SK-N-SH (cell line): ENCODE measurements at regions not wholly inside any gene's neighbourhood (a gene's known extent, or its start where the extent isn't known, plus 50 kb on each side); places are given as distances from the start of the nearest gene placed in this dataset.
A peak's percentile ranks its signal among the peaks of the same experiment; 100 is the strongest.

Experiments used
- CTCF ChIA-PET: fragments of 300-600, 350-600 bp; formaldehyde crosslinking; extraction: SDS; loops from one replicate; lab custom pipeline; 2021; lab: Yijun Ruan, JAX
- POLR2A ChIA-PET: fragments of 350-600 bp; sonication (Branson Sonifier 250); formaldehyde crosslinking; extraction: SDS; loops from one replicate; lab custom pipeline; 2020; ENCODE audit warnings: antibody characterized with exemption, inconsistent platforms; lab: Yijun Ruan, JAX
- DNase-seq: peaks from one replicate; pipeline ENCODE4 v3.0.0; 2012
- H2AFZ ChIP-seq: fragments of 200-600 bp; sonication (generic); 2 replicates; pipeline ENCODE4 v1.8.1; 2016; ENCODE audit warnings: antibody characterized with exemption, mild to moderate bottlenecking, low read depth
- H3F3A ChIP-seq: fragments of 200-600 bp; sonication (generic); replicated peaks from 2 replicates; pipeline ENCODE3; 2016; ENCODE audit warnings: antibody characterized with exemption, mild to moderate bottlenecking; ENCODE audit not compliant: insufficient read depth
- H3K27ac ChIP-seq, 2 experiments: fragments of 200-500 bp in 1 of 2; fragments of 200-600 bp in 1 of 2; sonication (Bioruptor generic) in 1 of 2; sonication (generic), shearing (Covaris generic) in 1 of 2; 2 replicates each; pipeline versions ENCODE4 v1.5.1 to v1.6.1; 2014 to 2016; ENCODE audit warnings: low read depth in 2 of 2, inconsistent platforms in 1 of 2, low read length in 1 of 2, mild to moderate bottlenecking in 1 of 2, mixed read lengths in 1 of 2
- H3K27me3 ChIP-seq: fragments of 200-600 bp; sonication (generic), shearing (Covaris generic); 2 replicates; pipeline ENCODE4 v1.6.1; 2016; ENCODE audit warnings: mixed run types; ENCODE audit not compliant: insufficient read depth
- H3K36me3 ChIP-seq, 2 experiments: fragments of 200-500 bp in 1 of 2; fragments of 200-600 bp in 1 of 2; sonication (Bioruptor generic) in 1 of 2; sonication (generic) in 1 of 2; replicated peaks in 1 of 2; 2 replicates each; pipeline versions ENCODE3 to v1.5.1; 2014 to 2016; ENCODE audit warnings: low read length in 1 of 2, mild to moderate bottlenecking in 1 of 2; ENCODE audit not compliant: insufficient read depth in 2 of 2, control insufficient read depth in 1 of 2
- H3K4me1 ChIP-seq, 2 experiments: fragments of 200-500 bp in 1 of 2; fragments of 200-600 bp in 1 of 2; sonication (Bioruptor generic) in 1 of 2; sonication (generic), shearing (Covaris generic) in 1 of 2; 2 replicates each; pipeline versions ENCODE4 v1.5.1 to v1.6.1; 2014 to 2016; ENCODE audit warnings: low read depth in 1 of 2, low read length in 1 of 2, mixed run types in 1 of 2; ENCODE audit not compliant: insufficient read depth in 2 of 2, control insufficient read depth in 1 of 2
- H3K4me2 ChIP-seq: fragments of 200-600 bp; sonication (generic), shearing (Covaris generic); 2 replicates; pipeline ENCODE4 v1.6.1; 2017; ENCODE audit warnings: mixed run types
- H3K4me3 ChIP-seq, 2 experiments: fragments of 200-500 bp in 1 of 2; fragments of 200-600 bp in 1 of 2; sonication (Bioruptor generic) in 1 of 2; sonication (generic), shearing (Covaris generic) in 1 of 2; 2 replicates each; pipeline versions ENCODE4 v1.5.1 to v1.8.1; 2014 to 2016; ENCODE audit warnings: low read depth in 2 of 2, inconsistent platforms in 1 of 2, low read length in 1 of 2, mild to moderate bottlenecking in 1 of 2, mixed read lengths in 1 of 2, moderate library complexity in 1 of 2
- H3K79me2 ChIP-seq: fragments of 200-600 bp; sonication (generic); 2 replicates; pipeline ENCODE4 v1.8.1; 2017; ENCODE audit warnings: mild to moderate bottlenecking; ENCODE audit not compliant: insufficient read depth
- H3K9ac ChIP-seq: fragments of 200-600 bp; sonication (generic); 2 replicates; pipeline ENCODE4 v1.6.1; 2017; ENCODE audit warnings: mixed run types
- H3K9me2 ChIP-seq: fragments of 200-600 bp; sonication (generic); 2 replicates; pipeline ENCODE4 v1.6.1; 2017; ENCODE audit warnings: mixed run types
- H3K9me3 ChIP-seq: fragments of 200-600 bp; sonication (generic); 2 replicates; pipeline ENCODE4 v1.6.1; 2017; ENCODE audit warnings: mixed run types, mild to moderate bottlenecking, moderate library complexity
- H4K20me1 ChIP-seq: fragments of 200-600 bp; sonication (generic); 2 replicates; pipeline ENCODE4 v1.6.1; 2017; ENCODE audit warnings: mild to moderate bottlenecking, mixed run types; ENCODE audit not compliant: insufficient read depth
- CHD2 ChIP-seq: fragments of 150-350 bp; IDR thresholded peaks from 2 replicates; pipeline ENCODE4 v1.6.1; 2018; ENCODE audit warnings: low read length; ENCODE audit not compliant: partially characterized antibody
- ELF1 ChIP-seq: IDR thresholded peaks from 2 replicates; pipeline ENCODE4 v1.4.0; 2012
- EP300 ChIP-seq, 2 experiments: IDR thresholded peaks; 2 replicates each; pipeline versions ENCODE4 v1.4.0 to v1.6.1; 2012; ENCODE audit warnings: borderline replicate concordance in 1 of 2, low read depth in 1 of 2, low read length in 1 of 2
- FOXJ3 ChIP-seq: sonication (generic); formaldehyde crosslinking; IDR thresholded peaks from 2 replicates; pipeline ENCODE4 v1.5.1; 2020; ENCODE audit warnings: mild to moderate bottlenecking, missing genetic modification reagents
- GATA2 ChIP-seq: sonication (generic); formaldehyde crosslinking; IDR thresholded peaks from 2 replicates; pipeline ENCODE4 v1.5.0; 2020; ENCODE audit warnings: mild to moderate bottlenecking, missing genetic modification reagents
- NFIC ChIP-seq: IDR thresholded peaks from 2 replicates; pipeline ENCODE4 v1.4.0; 2012; ENCODE audit warnings: borderline replicate concordance
- NRF1 ChIP-seq: IDR thresholded peaks from 2 replicates; pipeline ENCODE4 v1.6.1; 2012; ENCODE audit warnings: low read depth, mild to moderate bottlenecking, low read length
- POLR2AphosphoS5 ChIP-seq: IDR thresholded peaks from 2 replicates; pipeline ENCODE4 v1.6.1; 2012; ENCODE audit warnings: low read depth, low read length
- RAD21 ChIP-seq: IDR thresholded peaks from 2 replicates; pipeline ENCODE4 v1.6.1; 2012; ENCODE audit warnings: mild to moderate bottlenecking, low read length
- RCOR1 ChIP-seq: fragments of 150-350 bp; IDR thresholded peaks from 2 replicates; pipeline ENCODE4 v1.6.1; 2017; ENCODE audit warnings: antibody characterized with exemption, low read length
- RFX5 ChIP-seq: IDR thresholded peaks from 2 replicates; pipeline ENCODE4 v1.6.1; 2012; ENCODE audit warnings: mild to moderate bottlenecking, improper control_type of control experiment, low read length
- RXRA ChIP-seq: IDR thresholded peaks from 2 replicates; pipeline ENCODE4 v1.4.0; 2012; ENCODE audit warnings: low read depth, mild to moderate bottlenecking, borderline replicate concordance
- SIN3A ChIP-seq: IDR thresholded peaks from 2 replicates; pipeline ENCODE4 v1.6.1; 2012; ENCODE audit warnings: low read depth, mild to moderate bottlenecking, low read length, moderate library complexity, borderline replicate concordance
- TEAD4 ChIP-seq: IDR thresholded peaks from 2 replicates; pipeline ENCODE4 v1.4.0; 2012; ENCODE audit warnings: mild to moderate bottlenecking, borderline replicate concordance; ENCODE audit not compliant: insufficient read depth
- YY1 ChIP-seq: IDR thresholded peaks from 2 replicates; pipeline ENCODE4 v1.4.0; 2012; ENCODE audit warnings: low read depth, mild to moderate bottlenecking
- WGBS: methylation state at CpG from one replicate; pipeline ENCODE4 v1.1.6; 2017; ENCODE audit warnings: low lambda C conversion rate; 5-methylcytosine and 5-hydroxymethylcytosine counted together
- TF ChIP-seq, protein P1 (sequence below): IDR thresholded peaks from 2 replicates; pipeline ENCODE4 v1.6.1; 2012; ENCODE audit warnings: mild to moderate bottlenecking, low read depth, low read length, moderate library complexity
- TF ChIP-seq, protein P2 (sequence below): IDR thresholded peaks from 2 replicates; pipeline ENCODE4 v1.4.0; 2012; ENCODE audit warnings: low read depth, borderline replicate concordance

DNA sequence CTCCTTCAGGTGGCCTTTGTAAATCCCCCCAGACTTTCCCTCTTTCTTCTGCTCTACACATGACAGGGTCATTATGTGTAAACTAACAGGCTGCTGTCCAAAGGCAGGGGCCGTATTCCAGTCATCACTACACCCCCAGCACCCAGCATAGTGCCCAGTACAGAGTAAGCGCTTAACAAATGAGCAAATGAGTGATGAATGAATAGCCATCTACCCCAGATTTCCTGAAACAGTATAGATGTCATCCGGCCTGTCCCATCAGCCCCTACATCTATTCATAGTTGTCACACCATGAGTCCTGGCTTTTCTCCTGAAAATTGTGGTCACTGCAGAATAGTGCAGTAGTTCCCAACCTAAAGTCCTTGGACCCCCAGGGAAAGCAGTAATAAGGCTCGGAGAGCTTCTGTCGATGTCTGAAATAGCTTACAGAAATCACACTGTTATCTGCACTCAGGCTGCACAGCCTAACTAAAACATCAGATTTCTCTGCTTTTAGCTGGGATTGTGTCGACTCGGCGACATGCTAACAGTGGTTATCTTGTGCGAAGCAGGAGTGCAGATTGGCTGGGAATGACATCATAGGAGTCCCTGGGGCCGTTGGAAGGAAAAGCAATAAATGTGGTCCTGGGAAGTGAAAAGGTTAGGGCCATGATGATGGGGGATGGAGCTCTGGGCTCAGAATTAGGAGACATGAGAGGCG lies 143.8 kb upstream of the NECTIN1 start:
- CTCF ChIA-PET = interaction anchor here (0.7 to 3.2 kb wide), 8 partner anchors 9 to 236 kb away, joined by 3 to 10 read pairs (median 6); partner anchors contain the start of gene NECTIN1
- Histone ChIP-seq H3F3A (no peaks in the 10 kb centered on the region), H3K9me2 (no peaks in the 10 kb centered on the region), H3K4me1 (peaks cover 0 to 60% of the 10 kb centered on the region in 2 experiments; a peak in 2 of 4 replicates), H3K27ac (peak overlapping the region in 1 of 2 experiments; percentile 97; a peak in 2 of 4 replicates), H3K4me3 (no peak overlapping the region), H3K9me3 (no peaks in the 10 kb centered on the region), H3K79me2 (no peaks in the 10 kb centered on the region), H3K36me3 (no peaks in the 10 kb centered on the region), H4K20me1 (no peaks in the 10 kb centered on the region), H3K27me3 (peaks cover 12% of the 10 kb centered on the region; the same call in 1 of the 2 replicates), H3K4me2 (no peak overlapping the region), H2AFZ (no peak overlapping the region), H3K9ac (no peak overlapping the region)
- TF ChIP-seq RCOR1 (no peak), NRF1 (no peak), EP300 (IDR thresholded peaks at IDR 0.05; ENCODE audit: borderline replicate concordance in 1 of 2, low read depth in 1 of 2, low read length in 1 of 2) (peak in 1 of 2 experiments; percentile 62; a peak in 1 of 4 replicates), FOXJ3 (peak; percentile 72), RAD21 (peak; percentile 21; the same call in 1 of the 2 replicates), GATA2 (CRISPR knock-in tag) (peak; percentile 89)
- POLR2A ChIA-PET = interaction anchor here (0.9 to 3.7 kb wide), 7 partner anchors 17 to 146 kb away, joined by 3 to 29 read pairs (median 5); no protein-coding TSS in a partner anchor
- 12% methylated on average over 10 of the region's 11 CpGs for WGBS
- peak; percentile 69 for DNase-seq

DNA sequence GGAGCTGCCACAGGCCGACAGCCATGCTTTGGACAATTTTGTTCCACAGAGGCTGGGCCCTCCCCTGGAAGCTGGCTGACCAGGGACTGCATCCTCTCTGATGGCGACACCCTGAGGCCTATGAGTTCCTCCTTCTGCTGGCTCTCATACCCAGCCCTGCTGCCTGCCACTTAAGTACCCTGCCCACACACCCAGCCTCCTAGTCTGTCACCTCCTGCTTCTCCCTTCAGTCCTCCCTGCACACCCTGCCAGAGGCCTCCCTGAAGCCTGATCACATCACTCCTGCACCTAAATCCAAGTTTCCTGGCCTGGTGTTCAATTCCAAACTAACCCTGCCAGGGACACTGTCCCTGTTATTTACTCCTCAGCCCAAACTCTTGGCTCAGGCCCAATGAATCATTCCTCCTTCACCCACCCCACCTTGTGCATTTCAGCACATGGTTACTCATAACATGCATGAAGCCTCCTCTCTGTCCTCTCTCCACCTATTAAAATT lies 136.7 kb upstream of the NECTIN1 start:
- Histone ChIP-seq H3K79me2 (no peaks in the 10 kb centered on the region), H3K4me3 (no peak overlapping the region), H3K4me2 (no peak overlapping the region), H3K36me3 (no peaks in the 10 kb centered on the region), H3K9ac (no peak overlapping the region), H3F3A (no peaks in the 10 kb centered on the region), H3K9me3 (no peaks in the 10 kb centered on the region), H3K27ac (no peak overlapping the region; a peak in 1 of 4 replicates), H3K9me2 (no peaks in the 10 kb centered on the region), H3K27me3 (no peaks in the 10 kb centered on the region), H3K4me1 (peaks cover 0 to 22% of the 10 kb centered on the region in 2 experiments; a peak in 1 of 4 replicates), H4K20me1 (no peaks in the 10 kb centered on the region), H2AFZ (no peak overlapping the region)
- CTCF ChIA-PET = interaction anchor here (0.9 kb wide), 1 partner anchor 36 kb away, joined by 3 read pairs; no protein-coding TSS in a partner anchor
- no peak for DNase-seq
- TF ChIP-seq CHD2 = no peak
- TF ChIP-seq POLR2AphosphoS5 = no peak
- no peak for TF ChIP-seq RXRA
- no peak for TF ChIP-seq SIN3A
- TF ChIP-seq, protein P1, sequence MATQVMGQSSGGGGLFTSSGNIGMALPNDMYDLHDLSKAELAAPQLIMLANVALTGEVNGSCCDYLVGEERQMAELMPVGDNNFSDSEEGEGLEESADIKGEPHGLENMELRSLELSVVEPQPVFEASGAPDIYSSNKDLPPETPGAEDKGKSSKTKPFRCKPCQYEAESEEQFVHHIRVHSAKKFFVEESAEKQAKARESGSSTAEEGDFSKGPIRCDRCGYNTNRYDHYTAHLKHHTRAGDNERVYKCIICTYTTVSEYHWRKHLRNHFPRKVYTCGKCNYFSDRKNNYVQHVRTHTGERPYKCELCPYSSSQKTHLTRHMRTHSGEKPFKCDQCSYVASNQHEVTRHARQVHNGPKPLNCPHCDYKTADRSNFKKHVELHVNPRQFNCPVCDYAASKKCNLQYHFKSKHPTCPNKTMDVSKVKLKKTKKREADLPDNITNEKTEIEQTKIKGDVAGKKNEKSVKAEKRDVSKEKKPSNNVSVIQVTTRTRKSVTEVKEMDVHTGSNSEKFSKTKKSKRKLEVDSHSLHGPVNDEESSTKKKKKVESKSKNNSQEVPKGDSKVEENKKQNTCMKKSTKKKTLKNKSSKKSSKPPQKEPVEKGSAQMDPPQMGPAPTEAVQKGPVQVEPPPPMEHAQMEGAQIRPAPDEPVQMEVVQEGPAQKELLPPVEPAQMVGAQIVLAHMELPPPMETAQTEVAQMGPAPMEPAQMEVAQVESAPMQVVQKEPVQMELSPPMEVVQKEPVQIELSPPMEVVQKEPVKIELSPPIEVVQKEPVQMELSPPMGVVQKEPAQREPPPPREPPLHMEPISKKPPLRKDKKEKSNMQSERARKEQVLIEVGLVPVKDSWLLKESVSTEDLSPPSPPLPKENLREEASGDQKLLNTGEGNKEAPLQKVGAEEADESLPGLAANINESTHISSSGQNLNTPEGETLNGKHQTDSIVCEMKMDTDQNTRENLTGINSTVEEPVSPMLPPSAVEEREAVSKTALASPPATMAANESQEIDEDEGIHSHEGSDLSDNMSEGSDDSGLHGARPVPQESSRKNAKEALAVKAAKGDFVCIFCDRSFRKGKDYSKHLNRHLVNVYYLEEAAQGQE = no peak
- TF ChIP-seq, protein P2, sequence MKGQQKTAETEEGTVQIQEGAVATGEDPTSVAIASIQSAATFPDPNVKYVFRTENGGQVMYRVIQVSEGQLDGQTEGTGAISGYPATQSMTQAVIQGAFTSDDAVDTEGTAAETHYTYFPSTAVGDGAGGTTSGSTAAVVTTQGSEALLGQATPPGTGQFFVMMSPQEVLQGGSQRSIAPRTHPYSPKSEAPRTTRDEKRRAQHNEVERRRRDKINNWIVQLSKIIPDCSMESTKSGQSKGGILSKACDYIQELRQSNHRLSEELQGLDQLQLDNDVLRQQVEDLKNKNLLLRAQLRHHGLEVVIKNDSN = no peak
- TF ChIP-seq RCOR1 = no peak
- no peak for TF ChIP-seq NFIC
- TF ChIP-seq GATA2 (CRISPR knock-in tag) = no peak
- no peak for TF ChIP-seq YY1
- TF ChIP-seq RFX5 = no peak
- no peak for TF ChIP-seq ELF1
- TF ChIP-seq TEAD4 = no peak
- POLR2A ChIA-PET = no interaction called here
- 65% methylated on average over 2 of the region's 2 CpGs for WGBS
